ENCODE measurements at regions not wholly inside any gene's neighbourhood (a gene's known extent, or its start where the extent isn't known, plus 50 kb on each side); places are given as distances from the start of the nearest gene placed in this dataset.
"Not testable (repeated sequence)": the region's sequence is repeated elsewhere in the genome, so short reads cannot be mapped to it uniquely, and the experiment has no call there.

DNA sequence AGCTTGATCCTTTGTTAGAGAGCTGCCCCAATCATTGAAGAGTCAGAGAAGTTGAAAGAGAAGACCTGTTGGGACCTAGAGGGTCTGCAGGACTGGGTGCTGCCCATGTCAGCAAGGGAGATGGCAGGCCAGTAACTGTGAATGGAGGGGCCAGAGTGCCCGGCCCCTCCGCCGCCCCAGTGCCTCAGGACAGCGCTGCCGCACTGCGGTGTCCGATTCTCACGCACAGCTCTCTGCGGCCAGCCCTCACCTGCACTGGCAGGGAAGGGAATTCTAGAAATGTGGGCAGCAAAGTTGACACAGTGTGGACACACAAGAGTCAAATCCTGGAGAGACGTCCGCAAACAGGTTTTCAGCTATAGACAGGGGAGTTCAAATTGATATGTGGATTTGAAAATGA lies 373.5 kb downstream of the TCERG1L start:
- Mint-ChIP-seq H3K4me3 (peak overlapping the region in 1 of 4 donors; percentile 39), H3K36me3 (no peaks in the 10 kb centered on the region), H3K27me3 (no peaks in the 10 kb centered on the region), H3K4me1 (peaks cover 0 to 1% (median 0%) of the 10 kb centered on the region in 3 donors), H3K27ac (no peak overlapping the region), H3K9me3 (peaks cover 0 to 5% (median 2%) of the 10 kb centered on the region in 3 donors)

DNA sequence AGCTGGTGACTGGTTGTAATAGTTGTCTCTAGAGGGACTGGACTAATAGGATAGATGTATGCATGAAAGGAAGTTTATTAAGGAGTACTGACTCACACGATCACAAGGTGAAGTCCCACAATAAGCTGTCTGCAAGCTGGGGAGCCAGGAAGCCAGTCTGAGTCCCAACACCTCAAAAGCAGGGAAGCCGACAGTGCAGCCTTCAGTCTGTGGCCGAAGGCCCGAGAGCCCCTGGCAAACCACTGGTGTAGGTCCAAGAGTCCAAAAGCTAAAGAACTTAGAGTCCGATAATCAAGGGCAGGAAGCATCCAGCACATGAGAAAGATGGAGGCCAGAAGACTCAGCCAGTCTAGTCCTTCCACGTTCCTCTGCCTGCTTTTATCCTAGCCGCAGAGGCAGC lies 372.6 kb downstream of the TCERG1L start:
- H3K36me3 Mint-ChIP-seq, H3K4me3 Mint-ChIP-seq, H3K9me3 Mint-ChIP-seq, H3K27ac Mint-ChIP-seq, H3K4me1 Mint-ChIP-seq, H3K27me3 Mint-ChIP-seq: not testable (repeated sequence)

DNA sequence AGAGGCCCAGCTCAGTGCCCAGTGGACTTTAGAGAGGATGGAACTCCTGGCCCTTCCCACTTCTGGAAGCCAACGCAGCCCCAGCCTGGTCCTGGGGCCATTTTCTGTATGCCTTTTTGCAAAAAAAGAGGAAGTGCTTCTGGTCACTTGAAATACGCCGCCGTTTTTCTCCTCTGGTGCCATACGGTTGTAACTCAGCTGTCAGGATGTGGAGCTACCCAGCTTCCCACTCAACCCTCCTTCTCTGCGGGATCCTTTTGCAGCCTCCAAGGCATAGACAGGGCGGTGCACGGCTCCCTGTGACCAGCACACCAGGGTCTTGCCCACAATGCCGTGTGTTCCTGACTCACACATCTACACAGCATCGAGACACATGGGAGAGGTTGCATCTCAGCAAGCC lies 369.6 kb downstream of the TCERG1L start:
- Mint-ChIP-seq H3K4me3 (no peak overlapping the region), H3K27ac (no peak overlapping the region), H3K27me3 (no peaks in the 10 kb centered on the region), H3K36me3 (no peaks in the 10 kb centered on the region), H3K4me1 (peaks cover 0 to 1% (median 0%) of the 10 kb centered on the region in 3 donors), H3K9me3 (peaks cover 0 to 2% (median 0%) of the 10 kb centered on the region in 3 donors)

DNA sequence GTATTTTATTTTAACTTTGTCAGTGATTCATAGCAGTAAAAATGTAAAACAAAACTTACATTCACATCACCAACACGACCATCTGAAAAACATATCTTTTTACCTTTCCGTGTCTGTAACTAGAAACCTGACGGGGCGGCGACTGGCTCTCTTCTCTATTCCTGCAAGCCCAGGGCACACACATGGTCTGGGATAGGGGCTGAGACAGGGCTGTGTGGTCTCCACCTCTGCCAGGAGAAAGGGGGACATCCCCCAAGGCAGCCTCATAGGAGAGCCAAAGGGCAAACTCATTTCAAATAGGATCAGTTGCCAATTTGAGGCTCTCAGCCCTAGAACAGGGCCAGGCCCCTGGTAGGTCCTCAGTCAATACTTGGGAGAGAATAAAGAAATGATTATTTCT lies 359.4 kb downstream of the TCERG1L start:
- H3K27ac Mint-ChIP-seq = no peak overlapping the region
- no peak overlapping the region for H3K4me3 Mint-ChIP-seq
- H3K36me3 Mint-ChIP-seq = peaks cover 2% of the 10 kb centered on the region
- no peaks in the 10 kb centered on the region for H3K4me1 Mint-ChIP-seq
- no peaks in the 10 kb centered on the region for H3K27me3 Mint-ChIP-seq
- H3K9me3 Mint-ChIP-seq = peaks cover 0 to 2% (median 0%) of the 10 kb centered on the region in 3 donors

DNA sequence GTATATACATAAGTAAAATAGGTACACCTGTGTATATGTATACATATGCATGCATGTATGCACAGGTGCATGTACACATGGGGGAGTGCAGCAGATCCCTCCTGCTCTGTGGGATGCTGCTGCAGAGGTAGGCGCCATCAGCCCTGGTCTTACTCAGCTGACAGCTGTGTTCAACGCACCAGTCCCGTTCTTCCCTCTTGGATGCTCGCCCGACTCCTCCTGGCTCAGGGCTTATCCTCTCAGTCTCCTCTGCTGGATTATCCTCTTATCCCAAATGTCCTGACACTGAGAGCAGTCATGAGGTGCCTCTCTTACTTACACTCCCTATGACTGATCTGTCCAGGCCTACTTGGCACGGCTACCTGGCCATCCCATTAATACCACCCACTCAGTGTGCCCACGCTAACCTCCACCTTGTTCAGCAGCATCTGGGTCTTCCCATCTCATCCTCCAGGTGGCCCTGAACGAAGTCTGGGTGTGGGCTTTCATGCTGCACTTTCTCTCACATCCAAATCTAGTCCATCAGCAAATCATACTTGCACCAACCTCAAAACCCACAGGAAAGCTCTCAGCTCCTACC lies 357.1 kb downstream of the TCERG1L start:
- H3K27me3 Mint-ChIP-seq = no peaks in the 10 kb centered on the region
- H3K27ac Mint-ChIP-seq = no peak overlapping the region
- no peaks in the 10 kb centered on the region for H3K4me1 Mint-ChIP-seq
- H3K9me3 Mint-ChIP-seq = peaks cover 0 to 2% (median 0%) of the 10 kb centered on the region in 3 donors
- H3K4me3 Mint-ChIP-seq = no peak overlapping the region
- H3K36me3 Mint-ChIP-seq = peaks cover 2% of the 10 kb centered on the region

DNA sequence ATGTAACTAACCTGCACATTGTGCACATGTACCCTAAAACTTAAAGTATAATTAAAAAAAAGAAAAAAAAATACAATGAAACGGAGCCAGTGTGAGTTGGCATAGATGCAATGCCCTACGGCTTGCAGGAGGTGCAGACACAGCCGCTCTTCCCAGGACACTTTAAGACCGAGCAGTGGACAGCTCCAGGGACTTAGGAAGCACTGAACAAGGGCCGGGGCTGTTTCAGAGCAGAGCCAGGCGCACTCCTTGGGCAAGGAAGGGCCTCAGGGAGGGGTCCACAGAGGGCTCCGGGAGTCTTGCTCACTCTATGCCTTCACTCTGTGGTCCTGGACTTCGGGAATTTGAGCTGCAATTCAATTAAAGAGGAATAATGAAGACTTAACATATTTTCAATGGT lies 355.3 kb downstream of the TCERG1L start:
- H3K27me3 Mint-ChIP-seq = no peaks in the 10 kb centered on the region

DNA sequence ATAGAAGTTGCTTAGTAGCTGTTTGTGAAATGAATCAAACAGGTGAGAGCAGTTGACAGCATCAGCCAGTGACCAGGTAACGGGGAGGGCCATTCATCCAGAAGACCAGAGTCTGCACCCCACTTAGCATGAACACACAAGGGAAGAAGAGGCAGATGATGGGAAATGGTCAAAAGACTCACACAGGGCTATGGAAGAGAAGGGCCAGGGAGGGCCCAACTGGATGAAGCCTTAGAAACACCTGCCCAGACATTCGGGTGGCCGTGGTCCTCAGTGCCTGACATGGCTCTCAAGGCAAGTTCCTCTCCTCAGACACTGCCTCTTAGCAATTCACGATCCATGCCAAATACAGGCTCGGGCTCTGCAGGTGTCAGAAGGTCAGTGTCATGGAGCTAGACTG lies 354.1 kb downstream of the TCERG1L start:
- H3K9me3 Mint-ChIP-seq = no peaks in the 10 kb centered on the region
- peak overlapping the region in 1 of 3 donors; percentile 74 for H3K27ac Mint-ChIP-seq
- peaks cover 2% of the 10 kb centered on the region for H3K27me3 Mint-ChIP-seq
- H3K36me3 Mint-ChIP-seq = peaks cover 2% of the 10 kb centered on the region
- H3K4me1 Mint-ChIP-seq = no peaks in the 10 kb centered on the region
- H3K4me3 Mint-ChIP-seq = no peak overlapping the region

More for the DNA sequence above, 355.3 kb downstream of the TCERG1L start:
- Mint-ChIP-seq H3K36me3 (peaks cover 2% of the 10 kb centered on the region), H3K4me3 (no peak overlapping the region), H3K27ac (no peak overlapping the region), H3K9me3 (no peaks in the 10 kb centered on the region), H3K4me1 (no peaks in the 10 kb centered on the region)

DNA sequence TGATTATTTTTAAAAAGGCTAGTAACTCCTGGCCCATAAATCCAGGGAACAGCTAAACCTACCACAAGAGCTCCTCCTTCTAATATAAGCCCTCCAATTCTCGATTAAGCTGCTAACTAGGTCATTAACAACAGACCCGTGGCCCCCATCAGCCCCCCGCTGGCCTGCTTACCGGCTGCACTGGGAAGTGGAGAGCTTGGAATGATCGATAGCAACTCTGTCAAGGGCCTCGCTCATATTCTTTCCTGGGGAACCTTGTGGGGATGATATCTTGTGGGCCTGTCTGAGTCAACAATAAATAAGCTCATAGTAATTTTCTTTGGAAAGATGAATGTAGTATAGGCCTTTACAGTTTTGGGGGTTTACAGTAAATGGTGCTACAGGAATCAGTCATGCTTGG lies 353.5 kb downstream of the TCERG1L start:
- Mint-ChIP-seq H3K36me3 (peaks cover 2% of the 10 kb centered on the region), H3K4me3 (no peak overlapping the region), H3K4me1 (no peaks in the 10 kb centered on the region), H3K27ac (no peak overlapping the region), H3K9me3 (no peaks in the 10 kb centered on the region), H3K27me3 (peaks cover 2% of the 10 kb centered on the region)

DNA sequence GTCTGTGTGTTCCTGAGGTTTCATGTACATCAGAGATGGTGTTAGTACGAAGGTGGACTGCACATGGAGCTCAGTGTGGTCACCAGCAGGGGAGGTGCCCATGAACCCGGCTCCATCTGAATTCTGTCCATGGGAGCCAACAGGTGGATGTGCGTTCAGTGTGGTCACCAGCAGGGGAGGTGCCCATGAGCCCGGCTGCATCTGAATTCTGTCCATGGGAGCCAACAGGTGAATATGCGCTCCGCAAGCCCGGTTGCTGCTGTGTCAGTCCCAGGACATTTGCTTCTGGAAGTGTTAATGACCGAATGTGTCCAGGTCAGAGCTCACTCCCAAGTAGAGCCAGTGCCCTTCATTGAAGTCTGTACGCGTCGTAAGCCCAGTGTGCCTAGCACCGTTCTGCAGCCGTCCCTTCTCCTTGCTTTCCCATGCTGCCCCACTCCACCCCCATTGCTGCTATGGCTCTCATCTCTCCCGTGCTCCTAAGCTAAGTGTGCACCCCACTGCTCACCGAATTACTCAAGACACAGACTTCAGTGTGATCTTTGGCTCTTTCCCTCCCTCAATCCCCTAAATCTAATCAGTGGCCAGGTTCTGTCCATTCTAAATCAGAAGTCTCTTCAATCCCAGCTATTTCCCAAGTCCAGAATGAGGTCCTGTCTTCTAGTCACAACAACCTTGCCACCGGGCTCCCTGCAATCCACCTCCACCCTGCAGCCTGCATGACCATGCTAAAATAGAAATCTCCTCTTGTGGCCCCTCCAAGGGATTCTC lies 352.4 kb downstream of the TCERG1L start:
- H3K4me3 Mint-ChIP-seq = no peak overlapping the region
- no peak overlapping the region for H3K27ac Mint-ChIP-seq
- peaks cover 2% of the 10 kb centered on the region for H3K36me3 Mint-ChIP-seq
- H3K27me3 Mint-ChIP-seq = peaks cover 2% of the 10 kb centered on the region
- no peaks in the 10 kb centered on the region for H3K9me3 Mint-ChIP-seq
- no peaks in the 10 kb centered on the region for H3K4me1 Mint-ChIP-seq

DNA sequence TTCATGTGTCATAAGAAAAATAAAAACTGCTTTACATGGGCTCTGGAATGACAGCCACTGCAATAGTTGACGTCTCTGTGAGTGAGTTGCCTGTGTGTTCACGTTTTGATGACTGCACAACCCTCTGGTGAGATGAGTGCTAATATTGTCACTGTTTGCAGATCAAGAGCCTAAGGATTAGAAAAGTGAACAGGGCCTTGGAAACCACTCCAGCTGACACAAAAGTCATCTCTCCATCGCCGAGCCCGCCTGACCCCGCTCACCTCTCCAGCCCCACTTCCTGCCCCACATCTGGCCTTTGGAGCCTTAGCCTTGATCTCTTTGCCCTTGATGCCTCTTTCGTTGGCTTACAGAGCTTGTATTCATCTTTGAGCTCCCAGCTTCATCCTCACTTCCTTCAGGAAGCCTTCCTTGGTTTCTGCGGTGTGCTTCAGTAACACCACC lies 351.7 kb downstream of the TCERG1L start:
- no peaks in the 10 kb centered on the region for H3K4me1 Mint-ChIP-seq
- H3K27me3 Mint-ChIP-seq = peaks cover 2% of the 10 kb centered on the region
- H3K27ac Mint-ChIP-seq = no peak overlapping the region
- peaks cover 2% of the 10 kb centered on the region for H3K36me3 Mint-ChIP-seq
- peaks cover 0 to 3% (median 0%) of the 10 kb centered on the region in 3 donors for H3K9me3 Mint-ChIP-seq
- no peak overlapping the region for H3K4me3 Mint-ChIP-seq

DNA sequence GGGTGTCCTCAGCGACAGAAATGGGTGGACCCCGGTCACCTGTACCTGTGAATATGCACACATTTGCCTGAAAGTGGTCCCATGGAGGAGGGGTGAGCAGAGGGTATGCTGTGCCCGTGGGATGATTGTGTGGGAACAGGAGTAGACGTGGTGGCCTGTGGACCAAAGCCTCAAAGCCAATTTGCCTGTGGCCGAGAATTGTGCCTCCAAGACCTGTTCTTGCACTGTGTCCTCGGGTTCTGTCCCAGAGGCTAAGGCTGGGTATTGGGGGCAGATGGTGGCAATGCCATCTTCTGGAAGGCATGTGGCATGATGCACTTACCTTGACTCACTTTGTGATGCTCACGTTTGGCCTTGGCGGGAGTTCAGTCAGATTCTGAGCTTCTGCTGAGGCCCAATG lies 351.0 kb downstream of the TCERG1L start:
- Mint-ChIP-seq H3K4me3 (no peak overlapping the region), H3K36me3 (no peaks in the 10 kb centered on the region), H3K4me1 (no peaks in the 10 kb centered on the region), H3K27me3 (peaks cover 2% of the 10 kb centered on the region), H3K27ac (no peak overlapping the region), H3K9me3 (peaks cover 0 to 3% (median 0%) of the 10 kb centered on the region in 3 donors)

DNA sequence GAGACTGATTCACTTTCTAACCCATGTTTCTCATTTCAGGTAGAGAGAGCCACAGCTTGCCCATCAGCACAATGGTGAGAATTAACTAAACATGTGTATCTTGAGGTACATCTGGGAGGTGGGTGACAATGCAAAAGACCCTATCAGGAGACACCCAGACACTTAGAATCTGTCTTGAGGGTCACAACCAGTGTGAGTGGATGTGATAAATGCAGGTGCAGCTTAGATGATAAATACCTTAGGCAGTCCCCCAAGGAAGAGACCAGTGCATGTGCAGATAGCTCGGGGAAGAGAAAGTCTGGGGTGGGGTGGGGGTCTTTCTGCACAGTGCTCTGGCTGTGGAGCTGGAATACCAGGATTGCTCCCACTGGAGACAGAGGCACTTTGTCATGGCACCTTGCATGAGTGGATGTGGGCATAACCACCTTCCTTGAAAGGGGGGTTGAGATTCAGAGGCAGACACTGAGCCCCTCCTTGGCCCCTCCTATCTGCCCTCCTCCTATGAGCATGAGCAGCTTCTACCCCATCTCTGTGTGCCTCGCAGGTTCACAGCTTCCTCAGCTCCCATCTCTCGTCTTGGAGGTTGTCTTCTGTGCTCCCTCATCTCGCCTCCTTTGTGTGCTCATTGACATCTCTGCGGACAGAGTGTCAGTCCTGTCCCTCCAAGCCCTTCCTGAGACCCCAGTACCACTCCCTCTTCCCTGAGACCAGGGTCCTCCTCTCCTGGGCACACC lies 349.8 kb downstream of the TCERG1L start:
- peak overlapping the region in 1 of 4 donors; percentile 47 for H3K4me3 Mint-ChIP-seq
- peaks cover 0 to 3% (median 3%) of the 10 kb centered on the region in 3 donors for H3K9me3 Mint-ChIP-seq
- no peaks in the 10 kb centered on the region for H3K36me3 Mint-ChIP-seq
- no peaks in the 10 kb centered on the region for H3K4me1 Mint-ChIP-seq
- H3K27me3 Mint-ChIP-seq = peaks cover 2% of the 10 kb centered on the region
- no peak overlapping the region for H3K27ac Mint-ChIP-seq

DNA sequence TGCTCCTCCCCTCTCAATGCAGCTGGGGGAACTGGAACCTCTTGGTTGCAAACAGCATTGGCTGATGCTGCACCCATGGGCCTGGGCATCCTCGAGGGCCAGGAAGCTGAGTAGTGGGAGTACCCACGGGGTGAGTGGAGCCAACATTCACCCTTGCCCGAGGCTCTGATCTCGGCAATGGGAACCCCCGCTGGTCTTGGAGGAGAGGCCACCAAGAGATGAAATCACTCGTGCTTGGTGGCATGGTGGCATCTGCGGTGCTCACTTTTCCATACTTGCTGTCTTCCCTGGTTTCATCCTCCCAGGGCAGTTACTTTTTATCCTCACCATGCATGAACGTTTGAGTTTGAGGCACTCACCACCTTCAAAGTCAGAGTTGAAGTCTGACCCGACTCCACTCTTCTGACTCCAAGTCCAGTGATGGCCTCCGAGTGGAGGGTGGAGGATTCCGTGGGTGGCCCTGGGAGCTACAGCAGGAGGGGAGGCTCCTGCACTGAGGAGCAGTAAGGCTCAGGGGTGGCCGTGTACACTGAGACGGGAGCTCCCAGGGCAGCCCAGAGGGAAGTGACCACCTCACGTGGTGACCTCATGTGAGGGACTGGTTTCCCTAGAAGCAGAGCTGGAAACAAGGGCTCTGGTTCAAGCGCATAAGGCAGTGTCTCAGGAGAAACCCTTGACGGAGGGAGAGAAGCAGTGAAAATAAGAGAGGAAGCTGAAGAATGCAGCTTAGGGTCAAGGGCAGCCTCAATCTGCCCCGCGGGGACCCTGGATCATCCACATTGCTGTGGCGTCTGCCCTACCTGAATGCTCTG lies 349.1 kb downstream of the TCERG1L start:
- H3K4me3 Mint-ChIP-seq = no peak overlapping the region
- peak overlapping the region in 2 of 3 donors; percentile 14 to 19 for H3K27ac Mint-ChIP-seq
- no peaks in the 10 kb centered on the region for H3K4me1 Mint-ChIP-seq
- H3K9me3 Mint-ChIP-seq = peaks cover 0 to 3% (median 3%) of the 10 kb centered on the region in 3 donors
- no peaks in the 10 kb centered on the region for H3K36me3 Mint-ChIP-seq
- peaks cover 2% of the 10 kb centered on the region for H3K27me3 Mint-ChIP-seq

DNA sequence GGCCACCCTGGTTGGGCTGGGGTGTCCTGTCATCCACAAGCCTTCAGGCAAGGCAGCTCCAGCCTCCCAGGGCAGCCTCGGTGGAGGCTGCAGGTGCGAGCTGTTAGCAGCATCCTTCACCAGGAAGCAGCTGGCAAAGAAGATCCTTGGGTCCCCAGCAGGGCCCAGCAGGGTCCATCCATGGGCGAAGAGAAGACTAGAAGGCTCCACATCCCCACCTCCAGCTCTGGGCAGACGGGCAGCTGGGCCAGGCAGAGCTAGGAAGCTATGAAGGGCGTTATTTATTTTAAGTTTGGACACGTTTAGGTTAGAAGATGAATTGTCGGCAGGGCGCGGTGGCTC lies 348.5 kb downstream of the TCERG1L start:
- Mint-ChIP-seq H3K9me3 (peaks cover 2 to 3% (median 3%) of the 10 kb centered on the region in 3 donors), H3K36me3 (peaks cover 1% of the 10 kb centered on the region), H3K4me3 (peak overlapping the region in 1 of 4 donors; percentile 54), H3K4me1 (no peaks in the 10 kb centered on the region), H3K27ac (peak overlapping the region in 1 of 3 donors; percentile 19), H3K27me3 (peaks cover 2% of the 10 kb centered on the region)
